HCT116 (cell line): ENCODE measurements at regions not wholly inside any gene's neighbourhood (a gene's known extent, or its start where the extent isn't known, plus 50 kb on each side); places are given as distances from the start of the nearest gene placed in this dataset.
A peak's percentile ranks its signal among the peaks of the same experiment; 100 is the strongest.

Experiments
- ATAC-seq: fragments of 200-7000 bp; cut with Tn5 transposase; 2 replicates; pipeline ENCODE4 v1.9.1; 2020; ENCODE audit warnings: mild to moderate bottlenecking, moderate library complexity
- BruUV-seq: library from RNA; stranded (reverse); fragments of 400-500 nt; replicated peaks from 2 replicates; lab custom pipeline; 2021; lab: Mats Ljungman, UMichigan
- CTCF ChIA-PET: fragments of 300-600 bp; sonication (Branson Sonifier 250); formaldehyde crosslinking; loops from one replicate; lab custom pipeline; 2021; ENCODE audit warnings: antibody characterized with exemption; lab: Charles Lee
- POLR2A ChIA-PET: fragments of 300-600, 350-600 bp; sonication (Branson Sonifier 250); formaldehyde crosslinking; loops from one replicate; lab custom pipeline; 2021; ENCODE audit warnings: antibody characterized with exemption; lab: Charles Lee
- RAD21 ChIA-PET, 2 experiments: fragments of 300-600 bp; sonication (Branson Sonifier 250); formaldehyde crosslinking; loops; one replicate each; lab custom pipeline; 2023; ENCODE audit warnings: low total read pairs in 2 of 2; ENCODE audit not compliant: uncharacterized antibody in 2 of 2, unreplicated experiment in 2 of 2, low non-redundant PET in 1 of 2; lab: Charles Lee
- DNase-seq: peaks from one replicate; pipeline ENCODE4 v3.0.0-alpha.2; 2010; ENCODE audit warnings: low read depth, low spot score
- H2AFZ ChIP-seq: fragments of 200-600 bp; shearing (Covaris generic), sonication (generic); 2 replicates; pipeline ENCODE4 v1.6.1; 2017; ENCODE audit warnings: low read depth, mixed run types, mixed read lengths, antibody characterized with exemption, low read length; ENCODE audit not compliant: poor library complexity, severe bottlenecking
- H3K27ac ChIP-seq: 2 replicates; pipeline ENCODE4 v1.5.1; 2012; ENCODE audit warnings: low read depth, low read length
- H3K27me3 ChIP-seq: fragments of 200-600 bp; sonication (generic); 2 replicates; pipeline ENCODE4 v1.6.1; 2016; ENCODE audit warnings: mixed run types, low read length, mixed read lengths; ENCODE audit not compliant: insufficient read depth
- H3K36me3 ChIP-seq, 2 experiments: fragments of 200-500 bp in 1 of 2; fragments of 200-600 bp in 1 of 2; sonication (Bioruptor generic) in 1 of 2; sonication (generic) in 1 of 2; 2 replicates each; pipeline versions ENCODE4 v1.5.1 to v1.6.1; 2014 to 2016; ENCODE audit warnings: low read length in 2 of 2, inconsistent platforms in 1 of 2, mixed read lengths in 1 of 2, mixed run types in 1 of 2; ENCODE audit not compliant: insufficient read depth in 2 of 2, control insufficient read depth in 1 of 2
- H3K4me1 ChIP-seq, 2 experiments: fragments of 200-600 bp in 1 of 2; sonication (generic) in 1 of 2; 2 replicates each; pipeline versions ENCODE4 v1.5.1 to v1.6.1; 2012 to 2017; ENCODE audit warnings: low read length in 2 of 2, inconsistent platforms in 1 of 2, mild to moderate bottlenecking in 1 of 2, mixed read lengths in 1 of 2, mixed run types in 1 of 2, moderate library complexity in 1 of 2; ENCODE audit not compliant: insufficient read depth in 2 of 2, control insufficient read depth in 1 of 2
- H3K4me2 ChIP-seq: fragments of 200-600 bp; sonication (generic); 2 replicates; pipeline ENCODE4 v1.6.1; 2017; ENCODE audit warnings: mixed run types, low read length, mixed read lengths
- H3K4me3 ChIP-seq, 2 experiments: fragments of 200-600 bp in 1 of 2; sonication (generic) in 1 of 2; replicated peaks in 1 of 2; 2 replicates each; pipeline ENCODE4 v1.5.1; 2011 to 2016; ENCODE audit warnings: low read length in 2 of 2, control low read depth in 1 of 2, low read depth in 1 of 2, mild to moderate bottlenecking in 1 of 2, mixed read lengths in 1 of 2, mixed run types in 1 of 2
- H3K79me2 ChIP-seq: fragments of 200-600 bp; sonication (generic); 2 replicates; pipeline ENCODE4 v1.6.1; 2017; ENCODE audit warnings: mild to moderate bottlenecking, mixed run types, low read length, moderate library complexity, mixed read lengths; ENCODE audit not compliant: insufficient read depth
- H3K9ac ChIP-seq: fragments of 200-600 bp; sonication (generic); 2 replicates; pipeline ENCODE4 v1.6.1; 2016; ENCODE audit warnings: low read length, mixed read lengths
- H3K9me2 ChIP-seq: fragments of 200-600 bp; sonication (generic), shearing (Covaris generic); 2 replicates; pipeline ENCODE4 v1.6.1; 2017; ENCODE audit warnings: mixed run types, mild to moderate bottlenecking, moderate library complexity; ENCODE audit not compliant: insufficient read depth
- H3K9me3 ChIP-seq, 2 experiments: fragments of 200-500 bp in 1 of 2; fragments of 200-600 bp in 1 of 2; sonication (Bioruptor generic) in 1 of 2; sonication (generic) in 1 of 2; 2 replicates each; pipeline ENCODE4 v1.6.1; 2014 to 2017; ENCODE audit warnings: low read length in 2 of 2, mixed read lengths in 2 of 2, inconsistent platforms in 1 of 2, low read depth in 1 of 2, mild to moderate bottlenecking in 1 of 2, mixed run types in 1 of 2, moderate library complexity in 1 of 2; ENCODE audit not compliant: control insufficient read depth in 1 of 2, insufficient read depth in 1 of 2
- H4K20me1 ChIP-seq: fragments of 200-600 bp; sonication (generic), shearing (Covaris generic); 2 replicates; pipeline ENCODE4 v1.6.1; 2017; ENCODE audit warnings: mixed run types, mild to moderate bottlenecking, moderate library complexity; ENCODE audit not compliant: insufficient read depth
- ATF3 ChIP-seq: IDR thresholded peaks from 2 replicates; pipeline ENCODE4 v1.6.1; 2012
- CBX3 ChIP-seq: IDR thresholded peaks from 2 replicates; pipeline ENCODE4 v1.6.1; 2012; ENCODE audit warnings: low read depth
- CTCF ChIP-seq, 3 experiments: fragments of 200-600 bp in 1 of 3; sonication (generic) in 1 of 3; IDR thresholded peaks in 2 of 3; conservative IDR thresholded peaks in 1 of 3; 2 replicates each; pipeline ENCODE4 v1.5.1; 2012 to 2017; ENCODE audit warnings: low read depth in 2 of 3, low read length in 2 of 3, antibody characterized with exemption in 1 of 3, borderline replicate concordance in 1 of 3, control low read depth in 1 of 3, mild to moderate bottlenecking in 1 of 3, mixed read lengths in 1 of 3, mixed run types in 1 of 3, moderate library complexity in 1 of 3; ENCODE audit not compliant: insufficient read depth in 1 of 3
- EGR1 ChIP-seq: IDR thresholded peaks from 2 replicates; pipeline ENCODE4 v1.6.1; 2012; ENCODE audit warnings: low read depth
- EZH2 ChIP-seq: fragments of 200-600 bp; sonication (generic); IDR thresholded peaks from 2 replicates; pipeline ENCODE4 v1.6.1; 2017; ENCODE audit warnings: antibody characterized with exemption, mixed run types
- EZH2phosphoT487 ChIP-seq: fragments of 200-600 bp; IDR thresholded peaks from 2 replicates; pipeline ENCODE4 v1.6.1; 2018; ENCODE audit warnings: antibody characterized with exemption, borderline replicate concordance
- POLR2AphosphoS5 ChIP-seq: IDR thresholded peaks from 2 replicates; pipeline ENCODE4 v1.6.1; 2011; ENCODE audit warnings: mild to moderate bottlenecking, low read depth, low read length, moderate library complexity
- RAD21 ChIP-seq: IDR thresholded peaks from 2 replicates; pipeline ENCODE4 v1.6.1; 2012; ENCODE audit warnings: low read depth, mild to moderate bottlenecking
- REST ChIP-seq: IDR thresholded peaks from 2 replicates; pipeline ENCODE4 v1.6.1; 2012; ENCODE audit warnings: low read depth
- SRF ChIP-seq: IDR thresholded peaks from 2 replicates; pipeline ENCODE4 v1.6.1; 2012; ENCODE audit warnings: low read depth
- TCF7L2 ChIP-seq: IDR thresholded peaks from 2 replicates; pipeline ENCODE4 v1.7.0; 2011; ENCODE audit warnings: borderline replicate concordance, inconsistent platforms; ENCODE audit not compliant: insufficient read depth, insufficient read length; ENCODE audit errors: extremely low read depth
- YY1 ChIP-seq: IDR thresholded peaks from 2 replicates; pipeline ENCODE4 v1.6.1; 2011; ENCODE audit warnings: low read length, low read depth, moderate library complexity, mild to moderate bottlenecking; ENCODE audit not compliant: insufficient replicate concordance; ENCODE audit errors: extremely low read depth
- ZFX ChIP-seq: fragments of 450-650 bp; IDR thresholded peaks from 2 replicates; pipeline ENCODE4 v1.6.1; 2017
- ZNF274 ChIP-seq: fragments of 200-500 bp; sonication (Bioruptor generic); IDR thresholded peaks from 2 replicates; pipeline ENCODE4 v1.6.1; 2014; ENCODE audit warnings: mild to moderate bottlenecking, low read depth, low read length, inconsistent platforms
- intact Hi-C: fragments of 100-400 bp; cut with micrococcal nuclease; formaldehyde crosslinking; loops from 2 replicates; pipeline ENCODE4 v1.10.0; 2022
- TF ChIP-seq, protein P1 (sequence below): IDR thresholded peaks from 2 replicates; pipeline ENCODE4 v1.6.1; 2012

- RAD21 ChIA-PET = no interaction called here
Measured at GRCh38 chr12:89208661-89209096, 143.6 kb downstream of the DUSP6 start.

DNA sequence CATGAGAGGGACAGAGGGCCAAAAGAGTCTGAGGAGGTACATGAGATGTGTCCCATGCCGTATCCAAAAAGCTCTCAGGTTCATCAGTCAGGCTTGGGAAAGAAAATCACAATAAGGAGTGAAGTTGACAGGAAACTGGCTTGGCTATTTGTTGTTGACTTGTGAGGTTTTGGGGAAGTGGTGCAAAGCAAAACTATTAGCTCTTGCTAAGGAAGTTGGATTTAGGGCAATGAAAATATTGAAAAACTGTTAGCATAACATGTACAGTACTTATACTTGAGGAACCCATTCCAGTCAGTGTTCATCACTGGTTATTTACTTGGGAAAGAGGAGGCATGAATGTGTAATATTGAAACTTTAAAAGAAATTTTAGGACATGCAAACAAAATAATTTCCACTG lies 145.9 kb downstream of the DUSP6 start:
- H3K4me1 ChIP-seq = no peaks in the 10 kb centered on the region
- H3K4me3 ChIP-seq = no peak overlapping the region
- intact Hi-C loops = no loop called here
- 0 out of 2 replicates have a peak, but pooled peaks cover 9% of the 10 kb centered on the region for H3K9me2 ChIP-seq
- H3K4me2 ChIP-seq = no peak overlapping the region
- no peak overlapping the region for H3K9ac ChIP-seq
- no peaks in the 10 kb centered on the region for H4K20me1 ChIP-seq
- no TSS peak for BruUV-seq
- ATAC-seq = no peak
- no peaks in the 10 kb centered on the region for H3K36me3 ChIP-seq
- no peak for DNase-seq
- ChIA-PET RAD21 (no interaction called here), CTCF (no interaction called here), POLR2A (no interaction called here)
- no peaks in the 10 kb centered on the region for H3K9me3 ChIP-seq
- H3K79me2 ChIP-seq = no peaks in the 10 kb centered on the region
- H3K27me3 ChIP-seq = no peaks in the 10 kb centered on the region
- no peak overlapping the region for H3K27ac ChIP-seq
- no peak overlapping the region for H2AFZ ChIP-seq
- TF ChIP-seq EZH2 (no peak), ZNF274 (no peak), YY1 (no peak), ZFX (no peak), CTCF (IDR thresholded peaks at IDR 0.05 in 2 of 3, conservative IDR thresholded peaks at IDR 0.05 in 1 of 3; ENCODE audit: borderline replicate concordance in 1 of 3, insufficient read depth in 1 of 3, low read depth in 2 of 3, low read length in 2 of 3) (no peak), POLR2AphosphoS5 (no peak), SRF (no peak), REST (no peak), TCF7L2 (no peak), EZH2phosphoT487 (no peak)

More at GRCh38 chr12:89208661-89209096, 143.6 kb downstream of the DUSP6 start:
- H4K20me1 ChIP-seq = no peaks in the 10 kb centered on the region
- H3K79me2 ChIP-seq = no peaks in the 10 kb centered on the region
- DNase-seq = no peak
- H3K9me3 ChIP-seq = no peaks in the 10 kb centered on the region
- H3K27me3 ChIP-seq = no peaks in the 10 kb centered on the region
- H3K4me1 ChIP-seq = no peaks in the 10 kb centered on the region
- H3K4me2 ChIP-seq = no peak overlapping the region
- H3K36me3 ChIP-seq = no peaks in the 10 kb centered on the region
- H3K4me3 ChIP-seq = no peak overlapping the region
- H3K9ac ChIP-seq = no peak overlapping the region
- intact Hi-C loops = no loop called here
- peak overlapping the region; percentile 12 for H2AFZ ChIP-seq
- ChIA-PET POLR2A (interaction anchor here (0.9 to 1.6 kb wide), 2 partner anchors 17 to 146 kb away, joined by 4 read pairs; no protein-coding TSS in a partner anchor), CTCF (no interaction called here)
- no peak overlapping the region for H3K27ac ChIP-seq
- TF ChIP-seq, protein P1, sequence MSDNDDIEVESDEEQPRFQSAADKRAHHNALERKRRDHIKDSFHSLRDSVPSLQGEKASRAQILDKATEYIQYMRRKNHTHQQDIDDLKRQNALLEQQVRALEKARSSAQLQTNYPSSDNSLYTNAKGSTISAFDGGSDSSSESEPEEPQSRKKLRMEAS = no peak
- no peak for TF ChIP-seq CBX3
- TF ChIP-seq EGR1 = no peak
- no peak for TF ChIP-seq TCF7L2
- TF ChIP-seq ATF3 = no peak
- no peak for TF ChIP-seq SRF
- TF ChIP-seq RAD21 = no peak
- no peak for ATAC-seq
- 0 out of 2 replicates have a peak, but pooled peaks cover 3% of the 10 kb centered on the region for H3K9me2 ChIP-seq
- no TSS peak for BruUV-seq
